CD4-positive, alpha-beta T cell (primary cell): ENCODE measurements at regions not wholly inside any gene's neighbourhood (a gene's known extent, or its start where the extent isn't known, plus 50 kb on each side); places are given as distances from the start of the nearest gene placed in this dataset.

Experiments
- ATAC-seq: fragments of 200-7000 bp; cut with Tn5 transposase; one replicate; pipeline ENCODE4 v1.10.0; 2022; ENCODE audit warnings: mild to moderate bottlenecking; ENCODE audit not compliant: poor library complexity
- CTCF ChIA-PET: fragments of 350-600 bp; sonication (Branson Sonifier 250); formaldehyde crosslinking; loops from one replicate; lab custom pipeline; 2021; ENCODE audit warnings: antibody characterized with exemption, inconsistent platforms; lab: Charles Lee
- POLR2A ChIA-PET: fragments of 350-600 bp; sonication (Branson Sonifier 250); formaldehyde crosslinking; loops from one replicate; lab custom pipeline; 2021; ENCODE audit warnings: antibody characterized with exemption, inconsistent platforms; lab: Charles Lee
- DNase-seq, 14 experiments: peaks; one replicate each; pipeline ENCODE4 v3.0.0-alpha.2; 2013 to 2020; ENCODE audit warnings: mixed read lengths in 2 of 14
- H3K27ac ChIP-seq, 2 donors: one replicate each; pipeline versions ENCODE4 v1.5.1 to v1.7.0; 2013; ENCODE audit warnings: low read length in 2 of 2, low read depth in 1 of 2, mild to moderate bottlenecking in 1 of 2
- H3K27me3 ChIP-seq, 2 experiments: 1 replicate in 1 of 2; 2 replicates in 1 of 2; pipeline versions ENCODE4 v1.6.1 to v1.7.0; 2013; ENCODE audit warnings: low read length in 2 of 2, control low read depth in 1 of 2, mild to moderate bottlenecking in 1 of 2, moderate library complexity in 1 of 2; ENCODE audit not compliant: insufficient read depth in 2 of 2, control insufficient read depth in 1 of 2
- H3K36me3 ChIP-seq: one replicate; pipeline ENCODE4 v1.6.1; 2013; ENCODE audit warnings: low read length, control low read depth; ENCODE audit not compliant: insufficient read depth
- H3K4me1 ChIP-seq: one replicate; pipeline ENCODE4 v1.6.1; 2013; ENCODE audit warnings: low read length, control low read depth; ENCODE audit not compliant: insufficient read depth
- H3K4me3 ChIP-seq: one replicate; pipeline ENCODE4 v1.5.1; 2013; ENCODE audit warnings: mild to moderate bottlenecking, low read length, moderate library complexity
- H3K9me3 ChIP-seq, 2 experiments: 1 replicate in 1 of 2; 2 replicates in 1 of 2; pipeline versions ENCODE4 v1.6.1 to v1.7.0; 2013; ENCODE audit warnings: low read length in 2 of 2, mild to moderate bottlenecking in 2 of 2, control low read depth in 1 of 2, moderate library complexity in 1 of 2; ENCODE audit not compliant: control insufficient read depth in 1 of 2, insufficient read depth in 1 of 2
- H3K27ac Mint-ChIP-seq: one replicate; pipeline ENCODE4 v1.8.0; 2020; ENCODE audit warnings: mixed read lengths
- H3K27me3 Mint-ChIP-seq: one replicate; pipeline ENCODE4 v1.8.0; 2021; ENCODE audit warnings: mixed read lengths
- H3K36me3 Mint-ChIP-seq: one replicate; pipeline ENCODE4 v1.8.0; 2021; ENCODE audit warnings: low read depth, mixed read lengths
- H3K4me1 Mint-ChIP-seq: one replicate; pipeline ENCODE4 v1.8.0; 2021; ENCODE audit warnings: low read depth, mixed read lengths
- H3K4me3 Mint-ChIP-seq: one replicate; pipeline ENCODE4 v1.8.0; 2020; ENCODE audit warnings: mild to moderate bottlenecking, mixed read lengths
- H3K9me3 Mint-ChIP-seq: one replicate; pipeline ENCODE4 v1.8.0; 2020; ENCODE audit warnings: mixed read lengths
- CTCF ChIP-seq: fragments of 200-600 bp; IDR thresholded peaks from one replicate; pipeline ENCODE4 v1.8.0; 2022; ENCODE audit warnings: antibody characterized with exemption, mild to moderate bottlenecking
- intact Hi-C, 2 experiments: fragments of 100-400 bp; cut with DNase I in 1 of 2; cut with micrococcal nuclease in 1 of 2; formaldehyde crosslinking; loops; one replicate each; pipeline versions ENCODE4 v1.15.1 to v1.9.0; 2023 to 2025; cut with DNase I, micrococcal nuclease

- Mint-ChIP-seq H3K27me3 (no peaks in the 10 kb centered on the region), H3K27ac (no peak overlapping the region), H3K9me3 (no peaks in the 10 kb centered on the region), H3K4me3 (no peak overlapping the region), H3K36me3 (no peaks in the 10 kb centered on the region), H3K4me1 (peaks cover 9% of the 10 kb centered on the region)
- ChIA-PET POLR2A (no interaction called here), CTCF (interaction anchor here (0.6 kb wide), 1 partner anchor 10 kb away, joined by 4 read pairs; no protein-coding TSS in a partner anchor)
- ATAC-seq = no peak
- no peaks in the 10 kb centered on the region for H3K27me3 ChIP-seq
- intact Hi-C loops = no loop called here
- no peaks in the 10 kb centered on the region for H3K9me3 ChIP-seq
- no peak overlapping the region for H3K27ac ChIP-seq
- no peak overlapping the region for H3K4me3 ChIP-seq
- H3K36me3 ChIP-seq = no peaks in the 10 kb centered on the region
- no peak for DNase-seq
- H3K4me1 ChIP-seq = no peaks in the 10 kb centered on the region
- TF ChIP-seq CTCF = no peak
Measured at GRCh38 chr14:98742001-98742400, 530.0 kb downstream of the BCL11B start.

- POLR2A ChIA-PET = interaction anchor here (0.7 kb wide), 1 partner anchor 792 kb away, joined by 3 read pairs; no protein-coding TSS in a partner anchor
- no peak overlapping the region for H3K4me3 Mint-ChIP-seq
- no peaks in the 10 kb centered on the region for H3K27me3 ChIP-seq
Measured at GRCh38 chr14:98743536-98743935, 528.5 kb downstream of the BCL11B start.

GRCh38 chr14:98748966-98749365 lies 523.0 kb downstream of the BCL11B start:
- Mint-ChIP-seq H3K27me3 (no peaks in the 10 kb centered on the region), H3K27ac (no peak overlapping the region), H3K4me3 (no peak overlapping the region), H3K9me3 (no peaks in the 10 kb centered on the region), H3K36me3 (no peaks in the 10 kb centered on the region), H3K4me1 (peaks cover 9% of the 10 kb centered on the region)
- DNase-seq (no peak), ATAC-seq (no peak)
- Histone ChIP-seq H3K27me3 (no peaks in the 10 kb centered on the region), H3K9me3 (no peaks in the 10 kb centered on the region), H3K4me1 (no peaks in the 10 kb centered on the region), H3K27ac (no peak overlapping the region), H3K36me3 (no peaks in the 10 kb centered on the region), H3K4me3 (no peak overlapping the region)
- TF ChIP-seq CTCF = no peak
- ChIA-PET CTCF (no interaction called here), POLR2A (interaction anchor here (0.6 kb wide), 1 partner anchor 46 kb away, joined by 3 read pairs; no protein-coding TSS in a partner anchor)
- intact Hi-C loops = no loop called here

More at GRCh38 chr14:98743536-98743935, 528.5 kb downstream of the BCL11B start:
- no peak overlapping the region for H3K27ac ChIP-seq
- Mint-ChIP-seq H3K9me3 (no peaks in the 10 kb centered on the region), H3K27ac (no peak overlapping the region), H3K36me3 (no peaks in the 10 kb centered on the region), H3K27me3 (no peaks in the 10 kb centered on the region), H3K4me1 (peaks cover 9% of the 10 kb centered on the region)
- H3K4me3 ChIP-seq = no peak overlapping the region
- no peaks in the 10 kb centered on the region for H3K9me3 ChIP-seq
- DNase-seq = no peak
- no peak for TF ChIP-seq CTCF
- CTCF ChIA-PET = no interaction called here
- no peaks in the 10 kb centered on the region for H3K36me3 ChIP-seq
- H3K4me1 ChIP-seq = no peaks in the 10 kb centered on the region
- ATAC-seq = no peak
- intact Hi-C loops = no loop called here
